ENCODE measurements at regions not wholly inside any gene's neighbourhood (a gene's known extent, or its start where the extent isn't known, plus 50 kb on each side); places are given as distances from the start of the nearest gene placed in this dataset.

DNA sequence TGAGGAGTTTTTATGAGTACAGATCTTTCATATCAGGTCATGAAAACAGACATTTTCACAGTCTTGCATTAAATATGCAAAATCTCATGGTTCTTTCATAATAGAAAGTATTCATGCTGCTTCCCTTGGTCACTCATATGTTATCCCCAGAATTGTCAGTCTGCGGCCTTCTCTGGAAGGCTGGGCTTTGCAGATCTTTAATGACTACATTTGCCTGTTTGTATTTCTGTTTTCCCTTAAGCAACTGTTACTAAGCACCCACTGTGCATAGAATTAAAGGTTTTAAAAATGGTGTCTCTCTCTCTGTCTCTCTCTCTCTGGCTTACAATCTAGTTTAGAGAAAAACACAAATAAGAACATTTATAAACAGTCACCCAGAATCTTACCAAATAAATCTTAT is 456.3 kb downstream of the RIT2 start:
- TF ChIP-seq POLR2A (IDR thresholded peaks at IDR 0.05), result no peak
- TF ChIP-seq, protein P1, sequence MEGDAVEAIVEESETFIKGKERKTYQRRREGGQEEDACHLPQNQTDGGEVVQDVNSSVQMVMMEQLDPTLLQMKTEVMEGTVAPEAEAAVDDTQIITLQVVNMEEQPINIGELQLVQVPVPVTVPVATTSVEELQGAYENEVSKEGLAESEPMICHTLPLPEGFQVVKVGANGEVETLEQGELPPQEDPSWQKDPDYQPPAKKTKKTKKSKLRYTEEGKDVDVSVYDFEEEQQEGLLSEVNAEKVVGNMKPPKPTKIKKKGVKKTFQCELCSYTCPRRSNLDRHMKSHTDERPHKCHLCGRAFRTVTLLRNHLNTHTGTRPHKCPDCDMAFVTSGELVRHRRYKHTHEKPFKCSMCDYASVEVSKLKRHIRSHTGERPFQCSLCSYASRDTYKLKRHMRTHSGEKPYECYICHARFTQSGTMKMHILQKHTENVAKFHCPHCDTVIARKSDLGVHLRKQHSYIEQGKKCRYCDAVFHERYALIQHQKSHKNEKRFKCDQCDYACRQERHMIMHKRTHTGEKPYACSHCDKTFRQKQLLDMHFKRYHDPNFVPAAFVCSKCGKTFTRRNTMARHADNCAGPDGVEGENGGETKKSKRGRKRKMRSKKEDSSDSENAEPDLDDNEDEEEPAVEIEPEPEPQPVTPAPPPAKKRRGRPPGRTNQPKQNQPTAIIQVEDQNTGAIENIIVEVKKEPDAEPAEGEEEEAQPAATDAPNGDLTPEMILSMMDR (IDR thresholded peaks at IDR 0.05), result no peak

All from testis (tissue), 2 donors.